Activated CD4-positive, alpha-beta T cell treated with anti-CD3 and anti-CD28 coated beads for 36 hours (primary cell): ENCODE measurements at regions not wholly inside any gene's neighbourhood (a gene's known extent, or its start where the extent isn't known, plus 50 kb on each side); places are given as distances from the start of the nearest gene placed in this dataset.
"Not testable (repeated sequence)": the region's sequence is repeated elsewhere in the genome, so short reads cannot be mapped to it uniquely, and the experiment has no call there.

ENCODE experiments used
- ATAC-seq: fragments of 200-7000 bp; cut with Tn5 transposase; one replicate; pipeline ENCODE4 v1.10.0; 2021; ENCODE audit warnings: mild to moderate bottlenecking, moderate library complexity
- CTCF ChIA-PET: fragments of 350-600 bp; sonication (Branson Sonifier 250); formaldehyde crosslinking; loops from one replicate; lab custom pipeline; 2021; ENCODE audit warnings: antibody characterized with exemption; lab: Charles Lee
- POLR2A ChIA-PET: fragments of 350-600 bp; sonication (Branson Sonifier 250); formaldehyde crosslinking; loops from one replicate; lab custom pipeline; 2021; ENCODE audit warnings: antibody characterized with exemption, inconsistent platforms; lab: Charles Lee
- DNase-seq: peaks from one replicate; pipeline ENCODE4 v3.0.0-alpha.2; 2020
- H3K27ac Mint-ChIP-seq: one replicate; pipeline ENCODE4 v1.8.0; 2021; ENCODE audit warnings: mixed read lengths
- H3K27me3 Mint-ChIP-seq: one replicate; pipeline ENCODE4 v1.8.0; 2021; ENCODE audit warnings: mixed read lengths
- H3K36me3 Mint-ChIP-seq: one replicate; pipeline ENCODE4 v1.8.0; 2021; ENCODE audit warnings: low read depth, mixed read lengths
- H3K4me1 Mint-ChIP-seq: one replicate; pipeline ENCODE4 v1.8.0; 2021; ENCODE audit warnings: mixed read lengths
- H3K4me3 Mint-ChIP-seq: one replicate; pipeline ENCODE4 v1.8.0; 2021; ENCODE audit warnings: mild to moderate bottlenecking, moderate library complexity, mixed read lengths
- H3K9me3 Mint-ChIP-seq: one replicate; pipeline ENCODE4 v1.8.0; 2021; ENCODE audit warnings: low read depth, mixed read lengths
- intact Hi-C, 2 experiments: fragments of 100-400 bp; cut with DNase I in 1 of 2; cut with micrococcal nuclease in 1 of 2; formaldehyde crosslinking; loops; one replicate each; pipeline versions ENCODE4 v1.14.2 to v1.15.1; 2022 to 2024; cut with DNase I, micrococcal nuclease

- Mint-ChIP-seq H3K4me1 (no peaks in the 10 kb centered on the region), H3K27me3 (peaks cover 14% of the 10 kb centered on the region), H3K4me3 (no peak overlapping the region), H3K9me3 (peaks cover 14% of the 10 kb centered on the region), H3K27ac (no peak overlapping the region), H3K36me3 (no peaks in the 10 kb centered on the region)
- intact Hi-C loops: no loop called here
- ATAC-seq (no peak), DNase-seq (no peak)
- CTCF ChIA-PET: interaction anchor here (1.1 kb wide), 1 partner anchor 21 kb away, joined by 3 read pairs; no protein-coding TSS in a partner anchor
- POLR2A ChIA-PET: no interaction called here
These were observed 95.4 kb upstream of the GALNT18 start for GRCh38 chr11:11717064-11717725.

GRCh38 chr11:11715075-11715474 lies 93.3 kb upstream of the GALNT18 start:
- POLR2A ChIA-PET, H3K4me3 Mint-ChIP-seq, H3K36me3 Mint-ChIP-seq, H3K4me1 Mint-ChIP-seq, H3K27ac Mint-ChIP-seq, H3K27me3 Mint-ChIP-seq, intact Hi-C loops, DNase-seq, CTCF ChIA-PET, ATAC-seq, H3K9me3 Mint-ChIP-seq: not testable (repeated sequence)

- Mint-ChIP-seq H3K4me1 (no peaks in the 10 kb centered on the region), H3K4me3 (no peak overlapping the region), H3K27me3 (peaks cover 6% of the 10 kb centered on the region), H3K27ac (no peak overlapping the region), H3K9me3 (peaks cover 1% of the 10 kb centered on the region), H3K36me3 (no peaks in the 10 kb centered on the region)
- no peak for ATAC-seq
- ChIA-PET POLR2A (no interaction called here), CTCF (no interaction called here)
- intact Hi-C loops: no loop called here
- DNase-seq: no peak
These were observed 88.8 kb upstream of the GALNT18 start for GRCh38 chr11:11710556-11710955.

- no peak overlapping the region for H3K27ac Mint-ChIP-seq
- H3K36me3 Mint-ChIP-seq: no peaks in the 10 kb centered on the region
- DNase-seq (no peak), ATAC-seq (no peak)
- intact Hi-C loops: no loop called here
- CTCF ChIA-PET: no interaction called here
- POLR2A ChIA-PET: no interaction called here
- peaks cover 6% of the 10 kb centered on the region for H3K27me3 Mint-ChIP-seq
- no peaks in the 10 kb centered on the region for H3K9me3 Mint-ChIP-seq
- no peaks in the 10 kb centered on the region for H3K4me1 Mint-ChIP-seq
- no peak overlapping the region for H3K4me3 Mint-ChIP-seq
These were observed 87.8 kb upstream of the GALNT18 start for GRCh38 chr11:11709447-11710239.

GRCh38 chr11:11708256-11708655 lies 86.5 kb upstream of the GALNT18 start:
- no peaks in the 10 kb centered on the region for H3K9me3 Mint-ChIP-seq
- ATAC-seq (no peak), DNase-seq (no peak)
- H3K27me3 Mint-ChIP-seq: peaks cover 6% of the 10 kb centered on the region
- H3K4me3 Mint-ChIP-seq: no peak overlapping the region
- no peak overlapping the region for H3K27ac Mint-ChIP-seq
- no peaks in the 10 kb centered on the region for H3K4me1 Mint-ChIP-seq
- ChIA-PET POLR2A (no interaction called here), CTCF (no interaction called here)
- intact Hi-C loops: no loop called here
- H3K36me3 Mint-ChIP-seq: no peaks in the 10 kb centered on the region

- ChIA-PET POLR2A (interaction anchor here (0.6 kb wide), 1 partner anchor 1398 kb away, joined by 3 read pairs; no protein-coding TSS in a partner anchor), CTCF (interaction anchor here (0.7 to 1.1 kb wide), 3 partner anchors 10 to 298 kb away, joined by 3 read pairs; no protein-coding TSS in a partner anchor)
- Mint-ChIP-seq H3K4me3 (no peak overlapping the region), H3K27ac (no peak overlapping the region), H3K36me3 (no peaks in the 10 kb centered on the region), H3K9me3 (no peaks in the 10 kb centered on the region), H3K27me3 (peaks cover 6% of the 10 kb centered on the region), H3K4me1 (no peaks in the 10 kb centered on the region)
- intact Hi-C loops: no loop called here
- ATAC-seq (no peak), DNase-seq (no peak)
These were observed 84.2 kb upstream of the GALNT18 start for GRCh38 chr11:11706028-11706427.

- H3K36me3 Mint-ChIP-seq: no peaks in the 10 kb centered on the region
- CTCF ChIA-PET: no interaction called here
- POLR2A ChIA-PET: no interaction called here
- DNase-seq: no peak
- no peak for ATAC-seq
- intact Hi-C loops: no loop called here
- H3K9me3 Mint-ChIP-seq: no peaks in the 10 kb centered on the region
- peaks cover 6% of the 10 kb centered on the region for H3K27me3 Mint-ChIP-seq
- H3K4me3 Mint-ChIP-seq: no peak overlapping the region
- H3K4me1 Mint-ChIP-seq: no peaks in the 10 kb centered on the region
- H3K27ac Mint-ChIP-seq: no peak overlapping the region
These were observed 82.1 kb upstream of the GALNT18 start for GRCh38 chr11:11703885-11704284.

- Mint-ChIP-seq H3K4me3 (no peak overlapping the region), H3K27me3 (peaks cover 2% of the 10 kb centered on the region), H3K27ac (no peak overlapping the region), H3K36me3 (no peaks in the 10 kb centered on the region), H3K4me1 (no peaks in the 10 kb centered on the region), H3K9me3 (no peaks in the 10 kb centered on the region)
- DNase-seq (no peak), ATAC-seq (no peak)
- ChIA-PET CTCF (no interaction called here), POLR2A (no interaction called here)
- intact Hi-C loops: no loop called here
These were observed 79.3 kb upstream of the GALNT18 start for GRCh38 chr11:11701070-11701469.

GRCh38 chr11:11697796-11698195 lies 76.0 kb upstream of the GALNT18 start:
- no peak overlapping the region for H3K4me3 Mint-ChIP-seq
- CTCF ChIA-PET: no interaction called here
- intact Hi-C loops: no loop called here
- POLR2A ChIA-PET: no interaction called here
- no peaks in the 10 kb centered on the region for H3K4me1 Mint-ChIP-seq
- no peaks in the 10 kb centered on the region for H3K36me3 Mint-ChIP-seq
- ATAC-seq (no peak), DNase-seq (no peak)
- peaks cover 7% of the 10 kb centered on the region for H3K27me3 Mint-ChIP-seq
- H3K27ac Mint-ChIP-seq: no peak overlapping the region
- no peaks in the 10 kb centered on the region for H3K9me3 Mint-ChIP-seq

GRCh38 chr11:11691296-11692151 lies 69.7 kb upstream of the GALNT18 start:
- POLR2A ChIA-PET: no interaction called here
- Mint-ChIP-seq H3K27ac (no peak overlapping the region), H3K27me3 (peaks cover 15% of the 10 kb centered on the region), H3K36me3 (no peaks in the 10 kb centered on the region), H3K4me3 (no peak overlapping the region), H3K4me1 (no peaks in the 10 kb centered on the region), H3K9me3 (no peaks in the 10 kb centered on the region)
- DNase-seq (no peak), ATAC-seq (no peak)
- intact Hi-C loops: no loop called here
- CTCF ChIA-PET: no interaction called here

GRCh38 chr11:11681536-11681935 lies 59.7 kb upstream of the GALNT18 start:
- no peak for DNase-seq
- no peaks in the 10 kb centered on the region for H3K4me1 Mint-ChIP-seq
- ChIA-PET CTCF (interaction anchor here (0.7 kb wide), 1 partner anchor 60 kb away, joined by 3 read pairs; the partner anchor contains the start of gene GALNT18), POLR2A (no interaction called here)
- no peaks in the 10 kb centered on the region for H3K9me3 Mint-ChIP-seq
- H3K4me3 Mint-ChIP-seq: no peak overlapping the region
- intact Hi-C loops: no loop called here
- ATAC-seq: no peak
- no peak overlapping the region for H3K27ac Mint-ChIP-seq
- H3K27me3 Mint-ChIP-seq: peaks cover 18% of the 10 kb centered on the region
- no peaks in the 10 kb centered on the region for H3K36me3 Mint-ChIP-seq
